ENCODE measurements at regions not wholly inside any gene's neighbourhood (a gene's known extent, or its start where the extent isn't known, plus 50 kb on each side); places are given as distances from the start of the nearest gene placed in this dataset.
"Not testable (repeated sequence)": the region's sequence is repeated elsewhere in the genome, so short reads cannot be mapped to it uniquely, and the experiment has no call there.

DNA sequence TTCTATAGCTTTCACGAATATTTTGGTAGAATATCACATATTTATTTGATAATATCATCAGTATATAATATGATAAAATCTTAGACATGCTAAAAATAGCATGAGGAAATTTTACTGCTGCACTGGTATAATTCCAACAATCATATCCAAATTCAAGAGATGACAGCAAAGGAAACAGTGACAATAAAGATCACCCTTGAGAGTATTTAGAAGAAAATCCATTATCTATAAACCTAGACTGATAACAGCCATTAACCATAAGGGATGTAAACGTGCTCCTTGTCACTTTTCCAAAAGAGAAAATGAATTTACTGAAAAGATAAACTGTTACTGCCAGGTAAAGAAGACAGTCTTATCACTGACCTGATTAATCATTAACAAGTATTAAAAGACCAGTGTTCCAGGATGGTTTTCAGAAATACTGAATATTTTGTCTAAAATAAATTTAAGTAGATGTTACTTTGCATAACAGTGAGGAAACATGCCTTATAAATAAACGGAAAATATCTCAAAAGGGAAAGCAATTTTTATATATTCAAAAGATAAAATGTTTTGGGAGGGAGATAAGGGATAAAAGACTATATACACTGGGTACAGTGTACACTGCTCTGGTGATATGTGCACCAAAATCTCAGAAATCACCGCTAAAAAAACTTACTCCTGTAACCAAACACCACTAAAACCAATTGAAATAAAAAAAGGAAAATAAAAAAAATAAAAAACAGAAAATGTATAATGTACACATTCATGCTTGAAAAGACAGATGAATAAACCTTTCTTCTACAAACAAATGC is 1704.7 kb downstream of the HACE1 start:
- no peak for DNase-seq (ENCODE audit: low read depth)

- DNase-seq (ENCODE audit: low read depth) = no peak
Measured at GRCh38 chr6:103153016-103153415, 1706.7 kb downstream of the HACE1 start.

DNA sequence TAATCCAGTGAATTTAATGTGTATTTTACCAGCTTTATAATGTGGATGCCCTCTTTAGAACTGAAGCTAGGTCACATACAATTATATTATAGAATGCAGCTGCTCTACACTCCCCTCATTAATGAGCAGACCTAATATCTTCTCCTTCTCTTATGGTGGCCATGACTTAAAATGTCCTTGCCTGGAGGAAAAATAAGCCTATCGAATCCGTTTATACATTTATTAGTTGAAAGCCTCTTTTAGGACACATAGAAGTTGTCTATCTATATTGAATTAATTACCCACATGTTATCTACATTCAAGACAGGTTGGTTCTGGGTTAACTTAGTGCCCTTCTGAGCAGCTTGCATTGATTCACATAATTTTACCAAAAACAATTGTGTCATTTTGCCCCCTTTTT is 1716.8 kb downstream of the HACE1 start:
- DNase-seq (ENCODE audit: low read depth) = no peak

DNA sequence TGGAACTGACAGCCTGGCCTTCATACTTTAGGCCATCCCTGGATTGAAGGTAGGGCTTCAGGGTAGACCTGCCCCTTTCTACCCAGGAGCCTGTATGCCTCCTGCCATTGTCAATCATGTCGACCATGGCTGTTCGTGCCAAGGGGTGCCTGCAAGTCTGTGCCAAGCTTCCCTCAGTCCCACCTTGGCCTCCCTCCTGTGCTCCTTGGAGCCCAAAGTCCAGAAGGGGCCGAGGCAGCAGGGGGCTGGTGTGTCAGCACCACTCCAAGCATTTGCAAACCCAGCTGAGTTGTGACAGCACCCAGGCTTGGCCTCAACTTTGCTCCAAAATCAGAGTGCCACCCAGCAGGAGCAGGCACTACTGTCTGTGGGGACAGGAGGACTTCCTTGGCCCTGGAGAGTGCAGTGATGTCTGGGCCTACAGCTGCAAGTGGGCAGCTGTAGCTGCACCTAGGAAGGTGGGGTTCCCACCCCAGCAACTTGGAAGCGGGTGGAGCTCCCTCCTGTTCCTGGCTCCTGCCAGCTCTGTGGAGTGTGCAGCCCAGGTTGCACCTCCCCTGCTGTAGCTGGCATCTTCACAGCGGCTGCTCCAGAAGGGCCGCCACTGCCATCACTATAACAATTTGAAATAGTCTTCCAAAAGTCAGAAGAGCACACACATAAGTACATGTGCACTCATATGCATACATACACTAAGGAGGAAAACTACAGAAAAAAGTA is 1719.3 kb downstream of the HACE1 start:
- DNase-seq (ENCODE audit: low read depth) = no peak

DNA sequence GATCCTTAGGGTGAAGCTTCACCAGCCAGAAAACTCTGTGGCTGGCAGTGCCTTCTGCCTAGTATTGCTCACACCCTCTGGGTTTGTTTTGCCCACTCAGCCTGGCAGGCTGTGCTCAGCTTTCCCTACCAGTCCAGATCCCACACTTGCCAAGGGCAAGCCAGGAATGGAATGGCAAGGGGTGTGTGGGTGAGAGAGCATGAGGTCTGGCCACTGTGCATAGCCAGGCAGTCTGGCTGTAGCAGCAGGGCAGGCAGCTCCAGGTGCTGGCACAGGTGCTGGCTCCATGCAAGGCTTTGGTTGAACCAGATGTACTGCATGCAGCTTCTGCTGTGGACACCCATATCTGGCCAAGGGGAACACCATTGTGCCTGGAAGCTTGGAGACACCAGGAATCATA is 1720.3 kb downstream of the HACE1 start:
- DNase-seq (ENCODE audit: low read depth) = no peak

GRCh38 chr6:103124471-103124870 is 1731.0 kb downstream of the GRIK2 start:
- DNase-seq (ENCODE audit: low read depth) = no peak

DNA sequence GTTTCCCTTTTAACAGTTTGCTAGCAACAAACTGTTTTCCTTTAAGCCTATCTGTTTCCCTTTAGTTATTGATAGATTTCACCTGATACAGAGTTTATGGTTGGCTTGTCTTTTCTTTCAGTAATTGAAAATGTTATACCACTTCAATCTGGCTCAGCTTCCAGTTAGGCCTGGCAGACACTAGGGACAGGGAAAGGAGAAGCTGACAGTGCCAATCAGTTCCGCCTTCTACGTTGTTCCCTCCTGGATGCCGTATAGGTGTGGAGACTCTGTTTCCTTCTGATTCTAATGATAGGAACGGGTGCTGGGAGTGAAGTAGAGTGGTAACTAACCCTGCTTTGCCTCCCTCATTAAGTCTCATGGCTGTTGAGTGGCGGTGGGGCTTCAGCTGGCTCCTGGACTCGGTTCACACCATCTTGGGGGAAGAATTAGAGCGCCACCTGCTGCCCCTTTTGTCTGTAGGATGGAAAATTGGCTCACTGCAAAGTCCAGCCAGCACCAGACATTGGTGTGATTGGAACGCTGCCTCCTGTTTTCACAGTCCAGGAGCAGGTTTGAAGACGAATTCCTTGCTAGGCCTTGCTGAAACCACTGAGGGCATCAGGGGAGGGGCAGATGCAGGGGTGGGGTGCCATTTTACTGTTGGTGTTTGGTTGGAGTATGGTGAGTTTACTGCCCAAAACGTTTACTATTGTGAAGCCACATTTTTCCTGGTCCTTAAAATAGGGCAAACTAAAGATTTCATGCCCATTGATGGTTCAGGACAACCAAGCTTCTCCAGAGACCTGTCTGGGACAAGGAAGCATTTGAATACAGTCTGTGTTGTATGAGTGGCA is 1729.5 kb downstream of the GRIK2 start:
- no peak for DNase-seq (ENCODE audit: low read depth)

GRCh38 chr6:103119056-103119455 is 1725.5 kb downstream of the GRIK2 start:
- no peak for DNase-seq (ENCODE audit: low read depth)

- no peak for DNase-seq (ENCODE audit: low read depth)
Measured at GRCh38 chr6:103114582-103114981, 1721.1 kb downstream of the GRIK2 start.

DNA sequence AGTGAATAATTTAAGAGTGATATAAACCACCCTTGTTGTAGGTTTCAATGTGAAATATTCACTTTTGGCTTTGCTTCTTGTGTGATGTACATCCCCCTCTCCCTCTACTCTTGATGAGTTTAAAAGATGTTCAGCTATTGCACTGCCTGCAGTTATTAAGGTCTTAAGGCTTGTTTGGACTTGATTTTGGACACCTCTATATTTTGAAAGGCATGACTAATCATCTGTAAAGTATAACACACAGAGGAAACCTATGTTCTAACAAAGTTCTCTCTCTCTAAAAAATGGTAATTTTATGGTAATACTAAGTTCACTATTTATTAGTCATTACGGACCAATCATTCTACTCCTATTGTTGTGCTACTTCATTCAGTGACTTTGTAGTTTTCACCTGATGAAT is 1719.9 kb downstream of the GRIK2 start:
- no peak for DNase-seq (ENCODE audit: low read depth)

DNA sequence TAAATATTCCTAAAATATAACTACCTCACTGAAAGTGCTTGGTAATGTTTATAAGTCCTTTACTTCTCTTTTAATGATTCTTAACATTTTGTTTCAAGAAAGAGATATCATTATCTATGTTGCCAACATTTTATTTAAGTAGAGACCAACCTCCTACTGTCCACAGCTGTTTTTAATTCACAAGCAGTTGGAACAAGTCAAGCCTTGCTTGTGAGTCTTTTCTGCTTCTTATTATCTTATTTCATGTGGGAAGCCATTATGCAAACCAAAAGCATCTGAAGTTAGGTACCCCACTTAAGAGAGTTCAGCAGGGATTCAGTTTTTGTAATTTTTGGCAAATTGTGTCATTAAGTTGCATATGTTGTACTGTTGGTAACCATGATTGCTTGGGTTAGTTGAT is 1714.5 kb downstream of the GRIK2 start:
- DNase-seq (ENCODE audit: low read depth) = no peak

GRCh38 chr6:103105686-103106085 is 1712.2 kb downstream of the GRIK2 start:
- DNase-seq (ENCODE audit: low read depth) = no peak

GRCh38 chr6:103101267-103101666 is 1707.8 kb downstream of the GRIK2 start:
- DNase-seq (ENCODE audit: low read depth) = no peak

DNA sequence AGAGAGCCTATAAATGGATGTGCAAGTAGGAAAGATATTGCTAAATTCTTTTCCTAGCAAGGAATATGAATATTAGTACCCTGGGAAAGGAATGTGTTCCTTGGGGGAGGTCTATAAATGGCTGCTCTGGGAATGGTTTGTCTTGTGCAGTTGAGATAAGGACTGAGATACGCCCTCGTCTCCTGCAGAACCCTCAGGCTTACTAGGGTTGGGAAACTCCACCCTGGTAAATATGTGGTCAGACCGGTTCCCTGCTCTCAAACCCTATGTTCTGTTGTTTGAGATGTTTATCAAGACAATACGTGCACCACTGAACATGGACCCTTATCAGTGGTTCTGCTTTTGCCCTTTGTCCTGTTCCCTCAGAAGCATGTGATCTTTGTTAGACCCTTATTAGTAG is 1698.9 kb downstream of the GRIK2 start:
- not testable (repeated sequence) for DNase-seq (ENCODE audit: low read depth)

GRCh38 chr6:103085801-103086200 is 1692.3 kb downstream of the GRIK2 start:
- DNase-seq (ENCODE audit: low read depth) = no peak

DNA sequence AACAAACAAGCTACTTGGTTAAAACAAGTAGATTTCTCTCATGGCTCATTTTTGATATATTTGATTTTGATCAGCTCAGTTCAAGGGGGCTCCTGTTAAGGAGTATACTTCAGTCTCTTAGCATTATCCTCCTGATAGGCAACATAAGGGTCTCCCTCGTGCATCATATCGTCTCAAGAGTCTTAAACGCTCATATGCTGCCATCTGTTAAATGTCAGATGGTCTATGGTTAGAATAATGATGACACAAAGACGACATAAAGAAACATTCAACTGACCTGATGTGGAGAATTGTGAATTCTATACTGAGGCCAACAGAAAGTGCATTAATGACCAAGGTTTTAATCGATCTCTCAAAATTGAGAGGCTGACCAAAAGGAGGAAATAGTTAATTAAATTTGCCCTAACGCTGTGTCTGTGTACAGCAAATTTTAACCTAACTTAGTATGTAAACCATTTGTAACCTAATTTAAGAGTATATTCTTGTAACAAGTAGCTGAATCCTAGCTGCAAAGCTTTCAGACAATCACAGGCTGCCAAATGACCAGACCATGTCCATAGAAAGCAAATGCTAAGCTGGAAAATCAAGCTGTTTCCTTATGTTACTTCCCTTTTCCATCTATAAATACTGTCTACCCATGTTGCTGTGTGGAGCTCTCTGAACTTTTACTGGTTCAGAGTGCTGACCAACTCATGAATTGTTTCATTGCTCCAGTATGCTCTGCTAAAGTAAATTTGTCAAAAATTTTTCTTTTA is 1688.5 kb downstream of the GRIK2 start:
- no peak for DNase-seq (ENCODE audit: low read depth)

DNA sequence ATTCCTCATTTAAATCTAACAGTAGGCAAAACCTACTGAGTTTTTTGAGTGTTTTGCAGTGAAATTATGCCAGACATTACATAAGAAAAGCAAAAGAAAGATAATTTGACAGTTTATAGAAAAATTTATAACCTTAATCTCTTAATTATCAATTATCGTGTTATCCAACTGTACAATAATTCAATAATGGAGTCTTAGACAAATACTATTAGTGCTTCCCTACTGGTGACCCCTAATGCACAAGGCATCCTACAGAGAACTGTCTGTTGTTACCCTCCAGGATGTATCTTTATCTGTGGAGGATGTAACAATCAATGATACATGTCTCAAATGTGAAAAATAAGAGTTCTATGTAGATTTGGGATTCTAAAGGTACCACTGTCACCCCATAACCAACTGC is 1687.6 kb downstream of the GRIK2 start:
- no peak for DNase-seq (ENCODE audit: low read depth)

- DNase-seq (ENCODE audit: low read depth) = no peak
Measured at GRCh38 chr6:103080497-103080896, 1687.0 kb downstream of the GRIK2 start.

- no peak for DNase-seq (ENCODE audit: low read depth)
Measured at GRCh38 chr6:103079867-103080266, 1686.4 kb downstream of the GRIK2 start.

- no peak for DNase-seq (ENCODE audit: low read depth)
Measured at GRCh38 chr6:103062136-103062535, 1668.6 kb downstream of the GRIK2 start.

DNA sequence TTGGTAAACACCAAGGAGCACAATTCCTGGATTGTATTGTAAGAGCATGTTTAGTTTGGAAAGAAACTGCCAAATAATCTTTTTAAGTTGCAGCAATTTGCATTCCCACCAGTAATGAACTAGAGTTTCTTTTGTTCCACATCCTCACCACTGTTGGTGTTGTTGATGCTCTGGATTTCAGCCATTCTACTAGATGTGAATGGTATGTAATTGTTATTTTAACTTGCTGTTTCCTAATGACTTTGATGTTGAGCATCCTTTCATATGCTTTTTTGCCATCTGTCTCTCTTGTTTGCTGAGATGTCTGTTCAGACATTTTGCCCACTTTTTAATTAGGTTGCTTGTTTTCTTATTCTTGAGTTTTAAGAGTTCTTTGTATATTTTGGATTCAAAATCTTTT is 1654.1 kb downstream of the GRIK2 start:
- DNase-seq (ENCODE audit: low read depth) = no peak

- DNase-seq (ENCODE audit: low read depth) = no peak
Measured at GRCh38 chr6:103042336-103042735, 1648.8 kb downstream of the GRIK2 start.

Measured in activated T-cell treated with anti-CD3 and anti-CD28 coated beads for 24 hours (primary cell).